OCI-LY3 (cell line): ENCODE measurements at regions not wholly inside any gene's neighbourhood (a gene's known extent, or its start where the extent isn't known, plus 50 kb on each side); places are given as distances from the start of the nearest gene placed in this dataset.

Source experiments
- CTCF ChIP-seq: fragments of 200-600, 300-600 bp; sonication (generic); IDR thresholded peaks from 2 replicates; pipeline ENCODE4 v1.5.1; 2014; ENCODE audit warnings: antibody characterized with exemption, low read length, low read depth
- EZH2phosphoT487 ChIP-seq: fragments of 200-600 bp; shearing (Covaris generic); IDR thresholded peaks from 2 replicates; pipeline ENCODE4 v1.6.1; 2018; ENCODE audit warnings: antibody characterized with exemption, mixed run types, low read depth

GRCh38 chr3:22893101-22893500 is 310.0 kb upstream of the UBE2E2 start:
- no peak for TF ChIP-seq CTCF
- no peak for TF ChIP-seq EZH2phosphoT487
